Lower leg skin (tissue), 3 donors: ENCODE measurements at regions not wholly inside any gene's neighbourhood (a gene's known extent, or its start where the extent isn't known, plus 50 kb on each side); places are given as distances from the start of the nearest gene placed in this dataset.

Source experiments
- CTCF ChIP-seq, 3 donors: fragments of 450-650 bp; IDR thresholded peaks; one replicate each; pipeline ENCODE4 v1.5.1; 2016; ENCODE audit warnings: antibody characterized with exemption in 3 of 3, mild to moderate bottlenecking in 3 of 3, moderate library complexity in 2 of 3
- POLR2A ChIP-seq, 2 donors: fragments of 450-650 bp; IDR thresholded peaks; one replicate each; pipeline ENCODE4 v1.6.1; 2016 to 2017; ENCODE audit warnings: antibody characterized with exemption in 2 of 2, mild to moderate bottlenecking in 1 of 2, moderate library complexity in 1 of 2

GRCh38 chr17:22600644-22601298 lies 908.4 kb downstream of the KCNJ18 start:
- TF ChIP-seq CTCF (IDR thresholded peaks at IDR 0.05) (no peak), POLR2A (IDR thresholded peaks at IDR 0.05) (no peak)
